Cerebellar cortex (tissue), 1 donor: ENCODE measurements at regions not wholly inside any gene's neighbourhood (a gene's known extent, or its start where the extent isn't known, plus 50 kb on each side); places are given as distances from the start of the nearest gene placed in this dataset.

Source experiments
- DNase-seq: peaks from one replicate; pipeline ENCODE4 v3.0.0-alpha.2; 2015; ENCODE audit warnings: low spot score

DNA sequence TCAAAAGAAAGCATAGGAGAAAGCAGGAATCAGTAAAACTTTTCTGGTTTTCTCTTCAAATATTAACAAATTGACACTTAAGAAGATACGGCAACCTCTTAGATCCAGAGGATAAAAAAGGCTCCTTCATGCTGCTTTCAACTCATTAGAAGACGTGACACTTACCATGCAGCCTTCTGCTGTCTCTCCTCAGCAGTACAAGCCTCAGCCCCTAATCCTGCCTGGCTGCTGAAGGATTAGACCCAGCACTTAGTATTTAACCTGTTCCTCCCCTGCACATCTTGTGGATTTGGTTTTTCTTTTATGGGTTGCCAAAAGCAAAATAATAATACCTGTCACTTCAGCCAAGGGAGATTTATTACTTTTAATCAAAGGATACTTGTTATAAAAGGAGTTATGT lies 108.4 kb downstream of the LYZL1 start:
- peak; percentile 70 for DNase-seq

DNA sequence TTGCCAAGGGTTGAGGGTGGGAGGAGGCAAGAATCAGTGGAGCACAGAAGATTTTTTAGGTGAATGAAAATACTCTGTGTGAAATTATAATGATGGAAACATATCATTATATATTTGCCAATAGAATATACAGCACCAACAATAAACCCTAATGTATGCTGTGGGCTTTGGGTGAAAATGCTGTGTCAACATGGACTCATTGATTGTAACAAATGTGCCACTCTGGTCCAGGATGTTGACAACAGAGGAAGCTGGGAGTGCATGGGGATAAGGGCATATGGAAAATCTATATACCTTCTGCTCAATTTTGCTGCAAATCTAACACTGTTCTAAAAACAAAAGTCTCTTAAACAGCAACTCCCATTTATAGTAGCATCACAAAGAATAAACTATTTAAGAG lies 114.3 kb downstream of the LYZL1 start:
- DNase-seq: no peak

GRCh38 chr10:29407280-29407858 lies 118.5 kb downstream of the LYZL1 start:
- no peak for DNase-seq
